Neural cell (in vitro differentiated cells): ENCODE measurements at regions not wholly inside any gene's neighbourhood (a gene's known extent, or its start where the extent isn't known, plus 50 kb on each side); places are given as distances from the start of the nearest gene placed in this dataset.

Experiments
- H2AFZ ChIP-seq: fragments of 200-600, 300-800 bp; sonication (generic), shearing (Covaris generic); 2 replicates; pipeline ENCODE4 v1.6.0; 2014; ENCODE audit warnings: low read depth, mild to moderate bottlenecking, antibody characterized with exemption, low read length, moderate library complexity
- H3F3A ChIP-seq: fragments of 200-600 bp; shearing (Covaris generic); 2 replicates; pipeline ENCODE4 v1.6.1; 2016; ENCODE audit warnings: mild to moderate bottlenecking, moderate library complexity, mixed read lengths, antibody characterized with exemption, low read length; ENCODE audit not compliant: insufficient read depth, poor library complexity, severe bottlenecking
- H3K27ac ChIP-seq: fragments of 200-600, 300-800 bp; sonication (generic), shearing (Covaris generic); 2 replicates; pipeline ENCODE4 v1.5.1; 2014; ENCODE audit warnings: mild to moderate bottlenecking, low read length, moderate library complexity
- H3K27me3 ChIP-seq: fragments of 300-800, 200-600 bp; sonication (generic), shearing (Covaris generic); 2 replicates; pipeline ENCODE4 v1.6.0; 2014; ENCODE audit warnings: mild to moderate bottlenecking, low read depth, low read length, moderate library complexity; ENCODE audit not compliant: insufficient read depth
- H3K36me3 ChIP-seq: fragments of 300-800, 200-600 bp; sonication (generic), shearing (Covaris generic); 2 replicates; pipeline ENCODE4 v1.5.1; 2014; ENCODE audit warnings: mild to moderate bottlenecking, antibody characterized with exemption, low read length, moderate library complexity; ENCODE audit not compliant: insufficient read depth
- H3K4me2 ChIP-seq: fragments of 300-800, 200-600 bp; sonication (generic), shearing (Covaris generic); 2 replicates; pipeline ENCODE4 v1.6.0; 2014; ENCODE audit warnings: mild to moderate bottlenecking, low read length
- H3K4me3 ChIP-seq: fragments of 300-800, 200-600 bp; sonication (generic), shearing (Covaris generic); 2 replicates; pipeline ENCODE4 v1.5.1; 2014; ENCODE audit warnings: mild to moderate bottlenecking, low read length, moderate library complexity
- H3K79me2 ChIP-seq: fragments of 200-600 bp; shearing (Covaris generic); replicated peaks from 2 replicates; pipeline ENCODE4 v1.6.0; 2014; ENCODE audit warnings: mild to moderate bottlenecking, low read length, moderate library complexity; ENCODE audit not compliant: insufficient read depth
- H3K9ac ChIP-seq: fragments of 300-800, 200-600 bp; sonication (generic), shearing (Covaris generic); 2 replicates; pipeline ENCODE4 v1.6.1; 2016; ENCODE audit warnings: mild to moderate bottlenecking, low read length, mixed read lengths
- H3K9me2 ChIP-seq: fragments of 200-600 bp; shearing (Covaris generic); 2 replicates; pipeline ENCODE4 v1.6.1; 2016; ENCODE audit warnings: mild to moderate bottlenecking, low read length, mixed read lengths; ENCODE audit not compliant: insufficient read depth
- H3K9me3 ChIP-seq: fragments of 200-600, 300-800 bp; sonication (generic), shearing (Covaris generic); 2 replicates; pipeline ENCODE4 v1.6.1; 2016; ENCODE audit warnings: mild to moderate bottlenecking, mixed run types, low read length, moderate library complexity, mixed read lengths
- H4K20me1 ChIP-seq: fragments of 200-600 bp; shearing (Covaris generic); 2 replicates; pipeline ENCODE4 v1.6.1; 2016; ENCODE audit warnings: mild to moderate bottlenecking, mixed run types; ENCODE audit not compliant: insufficient read depth
- EP300 ChIP-seq: fragments of 450-650 bp; conservative IDR thresholded peaks from 2 replicates; pipeline ENCODE4 v1.6.1; 2014; ENCODE audit warnings: antibody characterized with exemption, mild to moderate bottlenecking, moderate library complexity; ENCODE audit not compliant: poor library complexity, severe bottlenecking
- EZH2 ChIP-seq: fragments of 200-600, 300-800 bp; shearing (Covaris generic), sonication (generic); IDR thresholded peaks from 2 replicates; pipeline ENCODE4 v1.6.1; 2014; ENCODE audit warnings: antibody characterized with exemption, low read length, borderline replicate concordance, mild to moderate bottlenecking; ENCODE audit not compliant: insufficient read depth, poor library complexity, severe bottlenecking
- MXI1 ChIP-seq: fragments of 450-650 bp; conservative IDR thresholded peaks from 2 replicates; pipeline ENCODE4 v1.6.1; 2014; ENCODE audit warnings: antibody characterized with exemption, mild to moderate bottlenecking; ENCODE audit not compliant: poor library complexity, severe bottlenecking
- POLR2AphosphoS5 ChIP-seq: IDR thresholded peaks from 2 replicates; pipeline ENCODE4 v1.6.1; 2012
- RAD21 ChIP-seq: fragments of 450-650 bp; conservative IDR thresholded peaks from 2 replicates; pipeline ENCODE4 v1.6.1; 2014; ENCODE audit warnings: antibody characterized with exemption, mild to moderate bottlenecking, moderate library complexity
- SMC3 ChIP-seq: fragments of 450-650 bp; conservative IDR thresholded peaks from 2 replicates; pipeline ENCODE4 v1.6.1; 2014; ENCODE audit warnings: antibody characterized with exemption, mild to moderate bottlenecking, moderate library complexity; ENCODE audit not compliant: poor library complexity
- TAF1 ChIP-seq: IDR thresholded peaks from 2 replicates; pipeline ENCODE4 v1.6.1; 2012; ENCODE audit warnings: low read depth
- TF ChIP-seq, protein P1 (sequence below): fragments of 450-650 bp; IDR thresholded peaks from 2 replicates; pipeline ENCODE4 v1.5.1; 2014; ENCODE audit warnings: antibody characterized with exemption, mild to moderate bottlenecking, moderate library complexity; ENCODE audit not compliant: poor library complexity, severe bottlenecking
- TF ChIP-seq, protein P2 (sequence below): IDR thresholded peaks from 2 replicates; pipeline ENCODE4 v1.6.1; 2012; ENCODE audit warnings: borderline replicate concordance

GRCh38 chr11:104526006-104526405 is 362.1 kb upstream of the PDGFD start:
- no peak overlapping the region for H2AFZ ChIP-seq
- H3K27me3 ChIP-seq, result no peaks in the 10 kb centered on the region
- H3K4me3 ChIP-seq, result no peak overlapping the region
- H3K9me2 ChIP-seq, result no peaks in the 10 kb centered on the region
- H3K9ac ChIP-seq, result no peak overlapping the region
- no peaks in the 10 kb centered on the region for H3K79me2 ChIP-seq
- H3K4me2 ChIP-seq, result no peak overlapping the region
- no peaks in the 10 kb centered on the region for H4K20me1 ChIP-seq
- H3F3A ChIP-seq, result no peaks in the 10 kb centered on the region
- H3K27ac ChIP-seq, result no peak overlapping the region
- no peaks in the 10 kb centered on the region for H3K36me3 ChIP-seq
- no peaks in the 10 kb centered on the region for H3K9me3 ChIP-seq
- TF ChIP-seq EZH2, result no peak
- TF ChIP-seq, protein P1, sequence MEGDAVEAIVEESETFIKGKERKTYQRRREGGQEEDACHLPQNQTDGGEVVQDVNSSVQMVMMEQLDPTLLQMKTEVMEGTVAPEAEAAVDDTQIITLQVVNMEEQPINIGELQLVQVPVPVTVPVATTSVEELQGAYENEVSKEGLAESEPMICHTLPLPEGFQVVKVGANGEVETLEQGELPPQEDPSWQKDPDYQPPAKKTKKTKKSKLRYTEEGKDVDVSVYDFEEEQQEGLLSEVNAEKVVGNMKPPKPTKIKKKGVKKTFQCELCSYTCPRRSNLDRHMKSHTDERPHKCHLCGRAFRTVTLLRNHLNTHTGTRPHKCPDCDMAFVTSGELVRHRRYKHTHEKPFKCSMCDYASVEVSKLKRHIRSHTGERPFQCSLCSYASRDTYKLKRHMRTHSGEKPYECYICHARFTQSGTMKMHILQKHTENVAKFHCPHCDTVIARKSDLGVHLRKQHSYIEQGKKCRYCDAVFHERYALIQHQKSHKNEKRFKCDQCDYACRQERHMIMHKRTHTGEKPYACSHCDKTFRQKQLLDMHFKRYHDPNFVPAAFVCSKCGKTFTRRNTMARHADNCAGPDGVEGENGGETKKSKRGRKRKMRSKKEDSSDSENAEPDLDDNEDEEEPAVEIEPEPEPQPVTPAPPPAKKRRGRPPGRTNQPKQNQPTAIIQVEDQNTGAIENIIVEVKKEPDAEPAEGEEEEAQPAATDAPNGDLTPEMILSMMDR, result no peak
- TF ChIP-seq RAD21, result no peak
- no peak for TF ChIP-seq MXI1
- no peak for TF ChIP-seq EP300
- no peak for TF ChIP-seq TAF1
- no peak for TF ChIP-seq SMC3
- no peak for TF ChIP-seq POLR2AphosphoS5
- TF ChIP-seq, protein P2, sequence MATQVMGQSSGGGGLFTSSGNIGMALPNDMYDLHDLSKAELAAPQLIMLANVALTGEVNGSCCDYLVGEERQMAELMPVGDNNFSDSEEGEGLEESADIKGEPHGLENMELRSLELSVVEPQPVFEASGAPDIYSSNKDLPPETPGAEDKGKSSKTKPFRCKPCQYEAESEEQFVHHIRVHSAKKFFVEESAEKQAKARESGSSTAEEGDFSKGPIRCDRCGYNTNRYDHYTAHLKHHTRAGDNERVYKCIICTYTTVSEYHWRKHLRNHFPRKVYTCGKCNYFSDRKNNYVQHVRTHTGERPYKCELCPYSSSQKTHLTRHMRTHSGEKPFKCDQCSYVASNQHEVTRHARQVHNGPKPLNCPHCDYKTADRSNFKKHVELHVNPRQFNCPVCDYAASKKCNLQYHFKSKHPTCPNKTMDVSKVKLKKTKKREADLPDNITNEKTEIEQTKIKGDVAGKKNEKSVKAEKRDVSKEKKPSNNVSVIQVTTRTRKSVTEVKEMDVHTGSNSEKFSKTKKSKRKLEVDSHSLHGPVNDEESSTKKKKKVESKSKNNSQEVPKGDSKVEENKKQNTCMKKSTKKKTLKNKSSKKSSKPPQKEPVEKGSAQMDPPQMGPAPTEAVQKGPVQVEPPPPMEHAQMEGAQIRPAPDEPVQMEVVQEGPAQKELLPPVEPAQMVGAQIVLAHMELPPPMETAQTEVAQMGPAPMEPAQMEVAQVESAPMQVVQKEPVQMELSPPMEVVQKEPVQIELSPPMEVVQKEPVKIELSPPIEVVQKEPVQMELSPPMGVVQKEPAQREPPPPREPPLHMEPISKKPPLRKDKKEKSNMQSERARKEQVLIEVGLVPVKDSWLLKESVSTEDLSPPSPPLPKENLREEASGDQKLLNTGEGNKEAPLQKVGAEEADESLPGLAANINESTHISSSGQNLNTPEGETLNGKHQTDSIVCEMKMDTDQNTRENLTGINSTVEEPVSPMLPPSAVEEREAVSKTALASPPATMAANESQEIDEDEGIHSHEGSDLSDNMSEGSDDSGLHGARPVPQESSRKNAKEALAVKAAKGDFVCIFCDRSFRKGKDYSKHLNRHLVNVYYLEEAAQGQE, result no peak

DNA sequence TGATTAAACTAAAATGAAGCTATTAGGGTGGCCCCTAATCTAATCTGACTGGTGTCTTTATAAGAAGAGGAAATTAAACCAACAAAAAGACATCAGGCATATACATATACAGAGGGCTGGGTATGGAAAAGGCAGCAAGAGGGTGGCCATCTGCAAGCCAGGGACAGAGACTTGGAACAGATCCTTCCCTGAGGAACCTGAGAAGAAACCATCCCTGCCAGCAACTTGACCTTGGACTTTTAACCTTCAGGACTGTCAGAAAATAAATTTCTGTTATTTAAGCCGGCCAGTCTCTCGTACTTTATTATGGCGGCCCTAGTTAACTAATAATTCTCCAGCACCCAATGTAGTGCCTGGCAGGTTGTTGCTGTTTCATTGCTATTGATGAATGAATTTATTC is 361.5 kb upstream of the PDGFD start:
- H3K4me3 ChIP-seq, result no peak overlapping the region
- H3F3A ChIP-seq, result no peaks in the 10 kb centered on the region
- TF ChIP-seq, protein P2, result no peak
- TF ChIP-seq POLR2AphosphoS5 (no peak), RAD21 (no peak), TAF1 (no peak), MXI1 (no peak), EP300 (no peak), EZH2 (no peak), SMC3 (no peak)
- TF ChIP-seq, protein P1, result no peak
- no peaks in the 10 kb centered on the region for H3K36me3 ChIP-seq
- H3K9me2 ChIP-seq, result no peaks in the 10 kb centered on the region
- no peaks in the 10 kb centered on the region for H3K9me3 ChIP-seq
- no peaks in the 10 kb centered on the region for H3K27me3 ChIP-seq
- no peak overlapping the region for H3K9ac ChIP-seq
- H3K4me2 ChIP-seq, result no peak overlapping the region
- no peaks in the 10 kb centered on the region for H4K20me1 ChIP-seq
- no peak overlapping the region for H3K27ac ChIP-seq
- H2AFZ ChIP-seq, result no peak overlapping the region
- no peaks in the 10 kb centered on the region for H3K79me2 ChIP-seq
